H1 (cell line): ENCODE measurements at regions not wholly inside any gene's neighbourhood (a gene's known extent, or its start where the extent isn't known, plus 50 kb on each side); places are given as distances from the start of the nearest gene placed in this dataset.
A peak's percentile ranks its signal among the peaks of the same experiment; 100 is the strongest.

Experiments
- CTCF ChIA-PET: fragments of 300-600 bp; sonication (Branson Sonifier 250); formaldehyde crosslinking; loops from one replicate; lab custom pipeline; 2021; ENCODE audit not compliant: partially characterized antibody; lab: Charles Lee
- POLR2A ChIA-PET: fragments of 300-600 bp; sonication (Branson Sonifier 250); formaldehyde crosslinking; loops from one replicate; lab custom pipeline; 2021; ENCODE audit warnings: inconsistent platforms; ENCODE audit not compliant: partially characterized antibody; lab: Charles Lee
- DNase-seq, 2 experiments: peaks; one replicate each; pipeline versions ENCODE4 v3.0.0 to v3.0.0-alpha.2; 2010 to 2022; ENCODE audit warnings: low spot score in 2 of 2, low read depth in 1 of 2, mixed read lengths in 1 of 2
- FAIRE-seq: peaks from 2 replicates; lab custom pipeline; 2011; peaks lifted over from hg19 to GRCh38; lab: Jason Lieb, UNC
- H2AFZ ChIP-seq: 2 replicates; pipeline ENCODE4 v1.8.1; 2012; ENCODE audit warnings: low read length, inconsistent platforms
- H2AK5ac ChIP-seq: 2 replicates; pipeline ENCODE4 v1.6.1; 2013; ENCODE audit warnings: low read depth, low read length
- H2BK120ac ChIP-seq: replicated peaks from 2 replicates; pipeline ENCODE3; 2013; ENCODE audit warnings: low read depth, low read length, inconsistent platforms
- H2BK12ac ChIP-seq: 2 replicates; pipeline ENCODE4 v1.6.1; 2013; ENCODE audit warnings: low read depth, low read length
- H2BK15ac ChIP-seq: 2 replicates; pipeline ENCODE4 v1.6.1; 2013; ENCODE audit warnings: low read length
- H2BK20ac ChIP-seq: 2 replicates; pipeline ENCODE4 v1.6.1; 2013; ENCODE audit warnings: low read length
- H2BK5ac ChIP-seq: 2 replicates; pipeline ENCODE4 v1.6.1; 2013; ENCODE audit warnings: low read depth, low read length
- H3K14ac ChIP-seq: 2 replicates; pipeline ENCODE4 v1.6.1; 2013; ENCODE audit warnings: inconsistent platforms; ENCODE audit not compliant: insufficient read length
- H3K18ac ChIP-seq: 2 replicates; pipeline ENCODE4 v1.6.1; 2013; ENCODE audit warnings: low read length; ENCODE audit errors: extremely low read depth
- H3K23ac ChIP-seq: 2 replicates; pipeline ENCODE4 v1.6.1; 2013; ENCODE audit warnings: inconsistent platforms; ENCODE audit not compliant: insufficient read length
- H3K23me2 ChIP-seq: 2 replicates; pipeline ENCODE4 v1.6.1; 2013; ENCODE audit warnings: low read depth, low read length
- H3K27ac ChIP-seq: 2 replicates; pipeline ENCODE4 v1.6.1; 2011; ENCODE audit warnings: low read depth, low read length, inconsistent platforms
- H3K27me3 ChIP-seq, 4 experiments: replicated peaks in 1 of 4; 1 replicate in 1 of 4; 2 replicates in 3 of 4; pipeline versions ENCODE4 v1.6.1 to v1.8.1; 2011 to 2013; ENCODE audit warnings: low read length in 3 of 4, mild to moderate bottlenecking in 3 of 4, inconsistent platforms in 2 of 4, mixed read lengths in 2 of 4, moderate library complexity in 1 of 4; ENCODE audit not compliant: control insufficient read depth in 3 of 4, insufficient read depth in 3 of 4; ENCODE audit errors: extremely low read depth in 1 of 4
- H3K36me3 ChIP-seq, 4 experiments: 2 replicates each; pipeline versions ENCODE4 v1.6.1 to v1.8.1; 2011 to 2013; ENCODE audit warnings: mild to moderate bottlenecking in 4 of 4, low read length in 3 of 4, moderate library complexity in 2 of 4, control low read depth in 1 of 4, inconsistent platforms in 1 of 4; ENCODE audit not compliant: insufficient read depth in 4 of 4, control insufficient read depth in 2 of 4
- H3K4ac ChIP-seq: replicated peaks from 2 replicates; pipeline ENCODE3; 2013; ENCODE audit warnings: low read length, low read depth, mixed read lengths, inconsistent platforms; ENCODE audit not compliant: insufficient read length
- H3K4me1 ChIP-seq, 4 experiments: replicated peaks in 1 of 4; 1 replicate in 1 of 4; 2 replicates in 3 of 4; pipeline versions ENCODE4 v1.6.1 to v1.8.1; 2011 to 2013; ENCODE audit warnings: low read length in 3 of 4, inconsistent platforms in 2 of 4, mixed read lengths in 1 of 4; ENCODE audit not compliant: insufficient read depth in 4 of 4, control insufficient read depth in 3 of 4
- H3K4me2 ChIP-seq, 2 experiments: 2 replicates each; pipeline versions ENCODE4 v1.6.1 to v1.8.1; 2011 to 2013; ENCODE audit warnings: low read depth in 2 of 2, low read length in 2 of 2, control low read depth in 1 of 2, inconsistent platforms in 1 of 2, mild to moderate bottlenecking in 1 of 2; ENCODE audit not compliant: insufficient read depth in 1 of 2
- H3K4me3 ChIP-seq, 4 experiments: fragments of 200-600, 300-600 bp in 1 of 4; sonication (generic), shearing (Covaris generic), sonication (Bioruptor Twin) in 1 of 4; 2 replicates each; pipeline versions ENCODE4 v1.5.1 to v1.8.1; 2011 to 2016; ENCODE audit warnings: low read length in 4 of 4, low read depth in 3 of 4, control low read depth in 2 of 4, inconsistent platforms in 2 of 4, mild to moderate bottlenecking in 2 of 4, mixed read lengths in 1 of 4, moderate library complexity in 1 of 4; ENCODE audit not compliant: insufficient read depth in 2 of 4; ENCODE audit errors: extremely low read depth in 1 of 4
- H3K56ac ChIP-seq: replicated peaks from 2 replicates; pipeline ENCODE3; 2013; ENCODE audit warnings: low read depth, mild to moderate bottlenecking, mixed read lengths, low read length, inconsistent platforms; ENCODE audit not compliant: insufficient read length
- H3K79me1 ChIP-seq: 2 replicates; pipeline ENCODE4 v1.6.1; 2013; ENCODE audit warnings: low read depth, low read length, control low read depth
- H3K79me2 ChIP-seq, 2 experiments: 2 replicates each; pipeline versions ENCODE4 v1.6.1 to v1.8.1; 2012 to 2013; ENCODE audit warnings: low read length in 2 of 2, mild to moderate bottlenecking in 2 of 2, inconsistent platforms in 1 of 2; ENCODE audit not compliant: insufficient read depth in 2 of 2, control insufficient read depth in 1 of 2
- H3K9ac ChIP-seq, 4 experiments: replicated peaks in 1 of 4; 1 replicate in 1 of 4; 2 replicates in 3 of 4; pipeline versions ENCODE4 v1.6.1 to v1.8.1; 2011 to 2013; ENCODE audit warnings: low read depth in 3 of 4, low read length in 3 of 4, control low read depth in 2 of 4, mild to moderate bottlenecking in 2 of 4, moderate library complexity in 2 of 4, inconsistent platforms in 1 of 4; ENCODE audit errors: extremely low read depth in 1 of 4
- H3K9me3 ChIP-seq, 2 experiments: 2 replicates each; pipeline versions ENCODE4 v1.6.1 to v1.8.1; 2012 to 2013; ENCODE audit warnings: mild to moderate bottlenecking in 2 of 2, moderate library complexity in 2 of 2, control low read depth in 1 of 2, inconsistent platforms in 1 of 2, low read depth in 1 of 2, low read length in 1 of 2, mixed read lengths in 1 of 2; ENCODE audit not compliant: insufficient read depth in 2 of 2
- H4K20me1 ChIP-seq, 2 experiments: replicated peaks in 1 of 2; 2 replicates each; pipeline versions ENCODE3 to v1.8.1; 2011 to 2013; ENCODE audit warnings: inconsistent platforms in 2 of 2, low read length in 2 of 2, mild to moderate bottlenecking in 1 of 2; ENCODE audit not compliant: insufficient read depth in 2 of 2, control insufficient read depth in 1 of 2
- H4K5ac ChIP-seq: 2 replicates; pipeline ENCODE4 v1.6.1; 2013; ENCODE audit warnings: low read length, low read depth, mixed read lengths, inconsistent platforms; ENCODE audit not compliant: insufficient read length
- H4K8ac ChIP-seq: 2 replicates; pipeline ENCODE4 v1.8.0; 2013; ENCODE audit warnings: mild to moderate bottlenecking, moderate library complexity, low read length, inconsistent platforms; ENCODE audit not compliant: insufficient read depth; ENCODE audit errors: extremely low read depth
- H4K91ac ChIP-seq: replicated peaks from 2 replicates; pipeline ENCODE3; 2013; ENCODE audit warnings: low read length, mixed read lengths, inconsistent platforms; ENCODE audit not compliant: insufficient read length
- CHD1 ChIP-seq: IDR thresholded peaks from 2 replicates; pipeline ENCODE4 v1.6.1; 2012; ENCODE audit warnings: low read depth, low read length, improper control_type of control experiment
- WGBS, 2 experiments: shearing (Covaris generic) in 1 of 2; methylation state at CpG; one replicate each; pipeline versions ENCODE4 v1.1.6 to v1.1.7; 2013 to 2015; ENCODE audit warnings: low lambda C conversion rate in 2 of 2, mixed read lengths in 2 of 2, inconsistent platforms in 1 of 2, low coverage in 1 of 2, missing lambda C conversion rate in 1 of 2; ENCODE audit not compliant: insufficient replicate concordance in 2 of 2, insufficient coverage in 1 of 2, insufficient read length in 1 of 2; ENCODE audit errors: extremely low coverage in 1 of 2, missing lambda C conversion rate in 1 of 2; 5-methylcytosine and 5-hydroxymethylcytosine counted together

DNA sequence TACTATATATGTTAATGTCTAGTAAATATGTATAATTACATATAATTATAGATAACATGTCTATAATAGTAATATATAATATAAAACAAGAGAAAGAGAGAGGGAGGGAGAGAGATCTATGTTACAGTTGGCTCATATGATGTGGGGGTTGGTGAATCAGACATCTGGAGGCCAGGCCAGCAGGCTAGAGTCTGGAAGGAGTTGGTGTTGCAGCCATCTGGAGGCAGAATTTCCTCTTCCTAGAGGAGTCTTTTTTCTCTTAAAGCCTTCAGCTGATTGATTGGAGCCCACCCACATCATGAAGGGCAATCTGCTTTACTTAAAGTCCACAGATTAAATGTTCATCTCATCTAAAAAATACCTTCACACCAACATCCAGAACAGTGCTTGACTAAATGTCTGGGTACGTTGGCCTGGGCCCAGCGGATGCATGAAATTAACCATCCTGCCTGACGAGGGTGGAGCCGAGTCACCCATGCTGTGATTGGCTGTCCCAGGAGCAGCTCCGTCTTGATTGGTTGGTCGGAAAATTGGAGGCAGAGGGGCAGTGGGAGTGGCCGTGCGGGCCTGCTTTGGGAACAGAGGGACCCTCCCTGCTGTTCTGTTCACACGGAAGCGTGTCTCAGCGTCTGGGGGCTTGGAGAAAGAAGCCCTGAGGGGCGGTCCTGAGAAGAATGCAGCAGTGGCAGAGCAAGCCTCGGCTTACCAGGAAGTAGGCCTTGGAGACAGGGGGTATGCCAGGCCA lies 392.4 kb downstream of the QKI start:
- ChIA-PET CTCF (no interaction called here), POLR2A (no interaction called here)
- Histone ChIP-seq H2AFZ (no peak overlapping the region; the same call in 1 of the 2 replicates), H3K9me3 (no peaks in the 10 kb centered on the region), H2AK5ac (no peak overlapping the region), H3K4me1 (peaks cover 0 to 5% (median 0%) of the 10 kb centered on the region in 4 experiments; a peak in 1 of 7 replicates), H3K27ac (no peak overlapping the region), H3K18ac (no peak overlapping the region), H3K14ac (no peak overlapping the region), H3K27me3 (peaks cover 0 to 1% (median 0%) of the 10 kb centered on the region in 4 experiments; a peak in 1 of 7 replicates), H3K4ac (no peak overlapping the region), H3K9ac (no peak overlapping the region), H2BK120ac (no peak overlapping the region), H3K23ac (no peak overlapping the region), H4K8ac (peak overlapping the region; percentile 35; the same call in 1 of the 2 replicates), H3K36me3 (no peaks in the 10 kb centered on the region), H3K79me2 (no peaks in the 10 kb centered on the region), H4K5ac (no peak overlapping the region), H2BK20ac (no peak overlapping the region), H3K56ac (no peak overlapping the region), H3K4me3 (no peak overlapping the region), H4K20me1 (no peaks in the 10 kb centered on the region), H3K4me2 (no peak overlapping the region), H2BK5ac (no peak overlapping the region), H3K23me2 (no peaks in the 10 kb centered on the region; the same call in 1 of the 2 replicates), H2BK12ac (no peak overlapping the region), H4K91ac (no peak overlapping the region), H2BK15ac (no peak overlapping the region), H3K79me1 (no peaks in the 10 kb centered on the region)
- 96% methylated on average over 13 of the region's 13 CpGs; no CpG with 5 or more reads in 1 of the 2 experiments for WGBS, 2 experiments
- TF ChIP-seq CHD1 = no peak
- no peak for DNase-seq
- no peak for FAIRE-seq
